Lung (tissue), 11 donors: ENCODE measurements at regions not wholly inside any gene's neighbourhood (a gene's known extent, or its start where the extent isn't known, plus 50 kb on each side); places are given as distances from the start of the nearest gene placed in this dataset.

Source experiments
- ATAC-seq: fragments of 200-7000 bp; cut with Tn5 transposase; one replicate; pipeline ENCODE4 v1.9.1; 2020; ENCODE audit warnings: moderate number of reproducible peaks; ENCODE audit not compliant: insufficient read depth, low FRiP score
- DNase-seq, 3 donors: peaks; one replicate each; pipeline ENCODE4 v3.0.0-alpha.2; 2013 to 2017
- H3K27ac ChIP-seq, 2 donors: one replicate each; pipeline ENCODE4 v1.5.1; 2013; ENCODE audit warnings: mild to moderate bottlenecking in 2 of 2, moderate library complexity in 2 of 2, control low read depth in 1 of 2, inconsistent platforms in 1 of 2, low read depth in 1 of 2, low read length in 1 of 2
- H3K27me3 ChIP-seq, 3 donors: one replicate each; pipeline ENCODE4 v1.5.1; 2013; ENCODE audit warnings: low read length in 2 of 3; ENCODE audit not compliant: control insufficient read depth in 3 of 3, insufficient read depth in 3 of 3
- H3K36me3 ChIP-seq, 4 donors: one replicate each; pipeline ENCODE4 v1.5.1; 2013; ENCODE audit warnings: low read length in 4 of 4, mild to moderate bottlenecking in 1 of 4, moderate library complexity in 1 of 4; ENCODE audit not compliant: control insufficient read depth in 4 of 4, insufficient read depth in 4 of 4
- H3K4me1 ChIP-seq, 5 donors: one replicate each; pipeline ENCODE4 v1.5.1; 2013; ENCODE audit warnings: low read length in 5 of 5, mild to moderate bottlenecking in 2 of 5, moderate library complexity in 1 of 5; ENCODE audit not compliant: control insufficient read depth in 5 of 5, insufficient read depth in 5 of 5
- H3K4me3 ChIP-seq: one replicate; pipeline ENCODE4 v1.5.1; 2013; ENCODE audit warnings: mild to moderate bottlenecking, control low read depth, moderate library complexity
- H3K9ac ChIP-seq, 2 donors: one replicate each; pipeline ENCODE4 v1.5.1; 2013; ENCODE audit warnings: low read length in 2 of 2, control low read depth in 1 of 2; ENCODE audit not compliant: insufficient read depth in 1 of 2
- H3K9me3 ChIP-seq, 4 donors: one replicate each; pipeline ENCODE4 v1.5.1; 2013; ENCODE audit warnings: low read length in 3 of 4, mild to moderate bottlenecking in 1 of 4, moderate library complexity in 1 of 4; ENCODE audit not compliant: control insufficient read depth in 4 of 4, insufficient read depth in 3 of 4
- CTCF ChIP-seq: IDR thresholded peaks from 2 replicates; pipeline ENCODE4 v1.5.1; 2012; ENCODE audit warnings: mild to moderate bottlenecking; ENCODE audit errors: control extremely low read depth, extremely low read depth
- WGBS, 2 donors: extraction: QIAGEN DNeasy Blood & Tissue Kit; methylation state at CpG; one replicate each; pipeline ENCODE4 v1.1.7; 2013; 5-methylcytosine and 5-hydroxymethylcytosine counted together
- donor health status: control.
- donor health status: control.
- donor health status: Bipolar disorder and iron deficiency.
- donor health status: healthy.
- donor health status: DM: yes; HTN: yes; CAD: no.

DNA sequence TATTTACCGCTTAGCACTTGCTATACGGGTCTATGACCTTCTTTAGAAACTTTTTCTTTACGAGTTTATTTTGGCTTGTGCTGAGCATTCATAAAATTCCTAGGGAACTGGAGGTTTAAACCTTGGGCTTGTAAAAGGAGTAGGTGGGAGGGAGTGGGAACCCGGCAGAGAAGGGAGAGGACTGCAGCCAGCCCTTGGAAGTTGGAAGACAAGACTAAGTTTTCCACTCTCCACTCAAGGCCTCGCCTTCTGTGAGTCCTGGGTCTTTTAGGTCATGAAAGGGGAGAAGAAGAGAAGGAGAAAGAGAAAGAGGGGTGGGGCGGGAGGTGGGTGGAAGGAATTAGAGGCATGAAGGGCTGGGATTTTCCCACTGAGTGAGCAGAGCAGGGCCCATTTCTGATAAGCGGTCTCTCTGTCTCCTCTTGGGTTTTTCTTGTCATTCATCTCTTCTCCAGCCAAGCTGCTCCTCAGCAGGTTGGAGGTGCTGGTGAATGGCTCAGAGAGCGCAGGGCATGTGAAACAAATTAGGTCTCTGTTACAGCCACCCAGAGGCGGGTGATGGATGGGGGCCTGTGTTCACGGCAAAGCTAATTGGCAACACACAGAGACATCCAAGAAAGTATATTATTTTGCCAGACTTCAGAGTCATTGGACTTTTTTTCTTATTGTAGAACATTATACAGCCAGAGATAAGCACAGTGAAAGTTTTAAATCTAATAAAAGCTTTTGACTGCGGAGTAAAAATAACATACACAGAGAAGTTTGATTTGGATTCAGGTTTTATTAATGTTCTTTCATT lies 247.3 kb downstream of the FOXD2 start:
- Histone ChIP-seq H3K27ac (no peak overlapping the region), H3K9me3 (no peaks in the 10 kb centered on the region), H3K9ac (no peak overlapping the region), H3K4me3 (no peak overlapping the region), H3K4me1 (peaks cover 0 to 17% (median 0%) of the 10 kb centered on the region in 5 donors), H3K36me3 (no peaks in the 10 kb centered on the region), H3K27me3 (no peaks in the 10 kb centered on the region)
- WGBS, 2 donors, result 75 to 91% methylated on average over 11 of the region's 11 CpGs
- TF ChIP-seq CTCF, result no peak
- ATAC-seq (no peak), DNase-seq (no peak)

DNA sequence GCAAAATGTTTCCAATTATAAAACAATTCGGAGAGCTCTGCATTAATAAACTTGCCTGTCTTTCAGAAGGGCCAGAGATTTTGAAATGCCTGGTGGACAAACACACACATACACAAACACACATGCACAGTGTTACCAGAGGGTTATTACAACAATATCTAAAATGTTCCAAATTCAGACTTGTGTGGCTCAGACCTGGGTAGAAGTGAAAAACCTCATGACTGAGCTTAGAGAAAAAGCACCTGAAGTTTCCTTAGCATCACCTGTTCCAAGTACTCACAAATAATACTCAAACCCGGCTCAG lies 247.9 kb downstream of the FOXD2 start:
- no peak for ATAC-seq
- Histone ChIP-seq H3K4me3 (no peak overlapping the region), H3K4me1 (peaks cover 0 to 17% (median 0%) of the 10 kb centered on the region in 5 donors), H3K9me3 (no peaks in the 10 kb centered on the region), H3K27me3 (no peaks in the 10 kb centered on the region), H3K27ac (no peak overlapping the region), H3K36me3 (no peaks in the 10 kb centered on the region), H3K9ac (no peak overlapping the region)
- 86 to 91% methylated on average over 2 of the region's 2 CpGs for WGBS, 2 donors
- DNase-seq, result no peak
- no peak for TF ChIP-seq CTCF

- no peak for TF ChIP-seq CTCF
- Histone ChIP-seq H3K4me1 (peaks cover 0 to 17% (median 0%) of the 10 kb centered on the region in 5 donors), H3K36me3 (no peaks in the 10 kb centered on the region), H3K9ac (no peak overlapping the region), H3K27ac (no peak overlapping the region), H3K27me3 (no peaks in the 10 kb centered on the region), H3K9me3 (no peaks in the 10 kb centered on the region), H3K4me3 (no peak overlapping the region)
- ATAC-seq (no peak), DNase-seq (no peak)
- WGBS, 2 donors, result 86 to 89% methylated on average over 15 of the region's 15 CpGs
These were observed 249.1 kb downstream of the FOXD2 start for GRCh38 chr1:47686731-47687630.
